Fibroblast of lung (primary cell): ENCODE measurements at regions not wholly inside any gene's neighbourhood (a gene's known extent, or its start where the extent isn't known, plus 50 kb on each side); places are given as distances from the start of the nearest gene placed in this dataset.

Source experiments
- DNase-seq, 2 donors: peaks; one replicate each; pipeline versions ENCODE4 v3.0.0 to v3.0.0-alpha.2; 2010; ENCODE audit warnings: low read depth in 2 of 2
- H2AFZ ChIP-seq: 2 replicates; pipeline ENCODE4 v1.5.1; 2012; ENCODE audit warnings: low read length, control low read depth, inconsistent platforms
- H3K27ac ChIP-seq: 2 replicates; pipeline ENCODE4 v1.5.1; 2011; ENCODE audit warnings: low read length, control low read depth; ENCODE audit not compliant: insufficient read depth
- H3K27me3 ChIP-seq: 2 replicates; pipeline ENCODE4 v1.5.1; 2011; ENCODE audit warnings: mild to moderate bottlenecking, low read length; ENCODE audit not compliant: control insufficient read depth, insufficient read depth
- H3K36me3 ChIP-seq: 2 replicates; pipeline ENCODE4 v1.5.1; 2011; ENCODE audit warnings: low read length; ENCODE audit not compliant: control insufficient read depth, insufficient read depth
- H3K4me1 ChIP-seq: 2 replicates; pipeline ENCODE4 v1.5.1; 2011; ENCODE audit warnings: low read length; ENCODE audit not compliant: control insufficient read depth, insufficient read depth; ENCODE audit errors: extremely low read depth
- H3K4me2 ChIP-seq: 2 replicates; pipeline ENCODE4 v1.5.1; 2011; ENCODE audit warnings: low read length, control low read depth; ENCODE audit not compliant: insufficient read depth; ENCODE audit errors: extremely low read depth
- H3K4me3 ChIP-seq, 4 experiments: fragments of 200-600 bp in 1 of 4; sonication (generic) in 1 of 4; replicated peaks in 1 of 4; 2 replicates each; pipeline ENCODE4 v1.5.1; 2011 to 2016; ENCODE audit warnings: low read length in 4 of 4, low read depth in 3 of 4, mild to moderate bottlenecking in 3 of 4, control low read depth in 2 of 4, inconsistent platforms in 1 of 4, mixed read lengths in 1 of 4; ENCODE audit not compliant: insufficient read depth in 1 of 4; ENCODE audit errors: control extremely low read depth in 1 of 4
- H3K79me2 ChIP-seq: 2 replicates; pipeline ENCODE4 v1.5.1; 2012; ENCODE audit warnings: mild to moderate bottlenecking, low read length, inconsistent platforms; ENCODE audit not compliant: control insufficient read depth, insufficient read depth
- H3K9ac ChIP-seq: 2 replicates; pipeline ENCODE4 v1.5.1; 2011; ENCODE audit warnings: mild to moderate bottlenecking, low read length, control low read depth; ENCODE audit not compliant: insufficient read depth
- H3K9me3 ChIP-seq: 2 replicates; pipeline ENCODE4 v1.5.1; 2012; ENCODE audit warnings: low read depth, low read length; ENCODE audit not compliant: control insufficient read depth, insufficient read depth
- H4K20me1 ChIP-seq: 2 replicates; pipeline ENCODE4 v1.5.1; 2011; ENCODE audit warnings: low read length; ENCODE audit not compliant: control insufficient read depth, insufficient read depth; ENCODE audit errors: extremely low read depth
- CTCF ChIP-seq, 2 donors: IDR thresholded peaks in 1 of 2; conservative IDR thresholded peaks in 1 of 2; 1 replicate in 1 of 2; 2 replicates in 1 of 2; pipeline ENCODE4 v1.5.1; 2011 to 2012; ENCODE audit warnings: low read length in 2 of 2, control low read depth in 1 of 2, inconsistent platforms in 1 of 2, low read depth in 1 of 2, mild to moderate bottlenecking in 1 of 2
- EZH2 ChIP-seq: IDR thresholded peaks from 2 replicates; pipeline ENCODE4 v1.5.1; 2012; ENCODE audit warnings: low read length, control low read depth, mild to moderate bottlenecking; ENCODE audit errors: missing control alignments

GRCh38 chr13:62094932-62095331 lies 679.3 kb upstream of the PCDH20 start:
- no peak overlapping the region for H3K4me2 ChIP-seq
- no peak for DNase-seq
- no peak for TF ChIP-seq EZH2
- no peaks in the 10 kb centered on the region for H4K20me1 ChIP-seq
- H3K9ac ChIP-seq = no peak overlapping the region
- no peaks in the 10 kb centered on the region for H3K27me3 ChIP-seq
- no peak overlapping the region for H2AFZ ChIP-seq
- H3K9me3 ChIP-seq = no peaks in the 10 kb centered on the region
- H3K27ac ChIP-seq = no peak overlapping the region
- no peaks in the 10 kb centered on the region for H3K79me2 ChIP-seq
- no peaks in the 10 kb centered on the region for H3K36me3 ChIP-seq
- no peak overlapping the region for H3K4me3 ChIP-seq
- H3K4me1 ChIP-seq = no peaks in the 10 kb centered on the region

- TF ChIP-seq EZH2 (no peak), CTCF (conservative IDR thresholded peaks at IDR 0.05 in 1 of 2, IDR thresholded peaks at IDR 0.05 in 1 of 2; ENCODE audit: low read depth in 1 of 2, low read length in 2 of 2) (no peak)
- Histone ChIP-seq H3K27me3 (no peaks in the 10 kb centered on the region), H3K4me3 (no peak overlapping the region), H3K79me2 (no peaks in the 10 kb centered on the region), H4K20me1 (no peaks in the 10 kb centered on the region), H2AFZ (no peak overlapping the region), H3K27ac (no peak overlapping the region), H3K36me3 (no peaks in the 10 kb centered on the region), H3K9ac (no peak overlapping the region), H3K4me2 (no peak overlapping the region), H3K9me3 (no peaks in the 10 kb centered on the region), H3K4me1 (no peaks in the 10 kb centered on the region)
- no peak for DNase-seq
Observed at GRCh38 chr13:62093984-62094780, 678.5 kb upstream of the PCDH20 start.

GRCh38 chr13:62092949-62093348 lies 677.3 kb upstream of the PCDH20 start:
- Histone ChIP-seq H3K9me3 (no peaks in the 10 kb centered on the region), H3K27me3 (no peaks in the 10 kb centered on the region), H2AFZ (no peak overlapping the region), H4K20me1 (no peaks in the 10 kb centered on the region), H3K9ac (no peak overlapping the region), H3K4me3 (no peak overlapping the region), H3K4me2 (no peak overlapping the region), H3K36me3 (no peaks in the 10 kb centered on the region), H3K27ac (no peak overlapping the region), H3K79me2 (no peaks in the 10 kb centered on the region), H3K4me1 (no peaks in the 10 kb centered on the region)
- no peak for TF ChIP-seq CTCF (conservative IDR thresholded peaks at IDR 0.05 in 1 of 2, IDR thresholded peaks at IDR 0.05 in 1 of 2; ENCODE audit: low read depth in 1 of 2, low read length in 2 of 2)
- no peak for TF ChIP-seq EZH2
- DNase-seq = no peak
